ENCODE measurements at regions not wholly inside any gene's neighbourhood (a gene's known extent, or its start where the extent isn't known, plus 50 kb on each side); places are given as distances from the start of the nearest gene placed in this dataset.

GRCh38 chr3:11919390-11919789, 72.7 kb upstream of the TAMM41 start:
- no peak for DNase-seq

- DNase-seq, result no peak
Observed at GRCh38 chr3:11924518-11924917, 77.8 kb upstream of the TAMM41 start.

GRCh38 chr3:11928381-11928780, 75.8 kb upstream of the SYN2 start:
- DNase-seq, result no peak

GRCh38 chr3:11929531-11929930, 74.7 kb upstream of the SYN2 start:
- no peak for DNase-seq

- DNase-seq, result no peak
Observed at GRCh38 chr3:11930084-11930483, 74.1 kb upstream of the SYN2 start.

- no peak for DNase-seq
Observed at GRCh38 chr3:11932636-11933035, 71.6 kb upstream of the SYN2 start.

- no peak for DNase-seq
Observed at GRCh38 chr3:11933529-11933928, 70.7 kb upstream of the SYN2 start.

- no peak for DNase-seq
Observed at GRCh38 chr3:11944052-11944673, 60.0 kb upstream of the SYN2 start.

GRCh38 chr3:11948331-11948730, 55.9 kb upstream of the SYN2 start:
- DNase-seq, result no peak

GRCh38 chr3:11948866-11949265, 55.3 kb upstream of the SYN2 start:
- no peak for DNase-seq

GRCh38 chr3:11949351-11949750, 54.8 kb upstream of the SYN2 start:
- DNase-seq, result no peak

- no peak for DNase-seq
Observed at GRCh38 chr3:11950576-11950975, 53.6 kb upstream of the SYN2 start.

GRCh38 chr3:11953350-11953749, 50.8 kb upstream of the SYN2 start:
- DNase-seq, result no peak

- DNase-seq, result no peak
Observed at GRCh38 chr3:11953778-11954177, 50.4 kb upstream of the SYN2 start.

GRCh38 chr3:11954312-11954934, 49.8 kb upstream of the SYN2 start:
- DNase-seq, result no peak
